GM12878 (cell line): ENCODE measurements at regions not wholly inside any gene's neighbourhood (a gene's known extent, or its start where the extent isn't known, plus 50 kb on each side); places are given as distances from the start of the nearest gene placed in this dataset.

ENCODE experiments used
- BACH1 ChIP-seq: fragments of 450-650 bp; IDR thresholded peaks from 2 replicates; pipeline ENCODE4 v1.6.1; 2017; ENCODE audit warnings: mild to moderate bottlenecking, borderline replicate concordance
- BMI1 ChIP-seq: fragments of 450-650 bp; IDR thresholded peaks from 2 replicates; pipeline ENCODE4 v1.6.1; 2016; ENCODE audit warnings: mild to moderate bottlenecking, moderate library complexity, borderline replicate concordance
- CHD1 ChIP-seq: IDR thresholded peaks from 2 replicates; pipeline ENCODE4 v1.6.1; 2012; ENCODE audit warnings: low read depth, low read length, improper control_type of control experiment
- KDM1A ChIP-seq: fragments of 200-600 bp; sonication (generic); IDR thresholded peaks from 2 replicates; pipeline ENCODE4 v1.6.1; 2016; ENCODE audit warnings: borderline replicate concordance
- MAX ChIP-seq: IDR thresholded peaks from 2 replicates; pipeline ENCODE4 v1.6.1; 2012; ENCODE audit warnings: low read depth, low read length, improper control_type of control experiment
- MTA2 ChIP-seq: fragments of 450-650 bp; IDR thresholded peaks from 2 replicates; pipeline ENCODE4 v1.6.1; 2016; ENCODE audit warnings: low read depth, mild to moderate bottlenecking, moderate library complexity
- SIX5 ChIP-seq: IDR thresholded peaks from 2 replicates; pipeline ENCODE4 v1.6.1; 2011; ENCODE audit warnings: mild to moderate bottlenecking, low read depth, low read length, moderate library complexity; ENCODE audit not compliant: severe bottlenecking
- SMAD1 ChIP-seq: fragments of 450-650 bp; IDR thresholded peaks from 2 replicates; pipeline ENCODE4 v1.6.1; 2018; ENCODE audit warnings: mild to moderate bottlenecking, low read depth; ENCODE audit not compliant: partially characterized antibody
- SUZ12 ChIP-seq: fragments of 200-600 bp; sonication (generic); IDR thresholded peaks from one replicate; pipeline ENCODE4 v1.6.1; 2018; ENCODE audit warnings: antibody characterized with exemption, mild to moderate bottlenecking; ENCODE audit not compliant: unreplicated experiment
- TCF12 ChIP-seq: IDR thresholded peaks from 2 replicates; pipeline ENCODE4 v1.6.1; 2011; ENCODE audit warnings: low read depth, mild to moderate bottlenecking, low read length
- ZNF384 ChIP-seq: IDR thresholded peaks from 2 replicates; pipeline ENCODE4 v1.6.1; 2012; ENCODE audit warnings: low read depth, mild to moderate bottlenecking, low read length, improper control_type of control experiment, borderline replicate concordance
- TF ChIP-seq, protein P1 (sequence below): fragments of 450-650 bp; conservative IDR thresholded peaks from 2 replicates; pipeline ENCODE4 v1.6.1; 2017; ENCODE audit warnings: mild to moderate bottlenecking, moderate library complexity
- TF ChIP-seq, protein P2 (sequence below): fragments of 450-650 bp; formaldehyde crosslinking; IDR thresholded peaks from 2 replicates; pipeline ENCODE4 v1.5.0; 2022; ENCODE audit warnings: mild to moderate bottlenecking, missing genetic modification characterization
- TF ChIP-seq, protein P3 (sequence below): fragments of 450-650 bp; IDR thresholded peaks from 2 replicates; pipeline ENCODE4 v1.6.1; 2017; ENCODE audit warnings: mild to moderate bottlenecking, moderate library complexity

- TF ChIP-seq SMAD1 (no peak), MTA2 (no peak), ZNF384 (no peak), SIX5 (no peak), BACH1 (no peak), MAX (no peak), BMI1 (no peak), CHD1 (no peak), TCF12 (no peak), KDM1A (no peak), SUZ12 (no peak)
- TF ChIP-seq, protein P1, sequence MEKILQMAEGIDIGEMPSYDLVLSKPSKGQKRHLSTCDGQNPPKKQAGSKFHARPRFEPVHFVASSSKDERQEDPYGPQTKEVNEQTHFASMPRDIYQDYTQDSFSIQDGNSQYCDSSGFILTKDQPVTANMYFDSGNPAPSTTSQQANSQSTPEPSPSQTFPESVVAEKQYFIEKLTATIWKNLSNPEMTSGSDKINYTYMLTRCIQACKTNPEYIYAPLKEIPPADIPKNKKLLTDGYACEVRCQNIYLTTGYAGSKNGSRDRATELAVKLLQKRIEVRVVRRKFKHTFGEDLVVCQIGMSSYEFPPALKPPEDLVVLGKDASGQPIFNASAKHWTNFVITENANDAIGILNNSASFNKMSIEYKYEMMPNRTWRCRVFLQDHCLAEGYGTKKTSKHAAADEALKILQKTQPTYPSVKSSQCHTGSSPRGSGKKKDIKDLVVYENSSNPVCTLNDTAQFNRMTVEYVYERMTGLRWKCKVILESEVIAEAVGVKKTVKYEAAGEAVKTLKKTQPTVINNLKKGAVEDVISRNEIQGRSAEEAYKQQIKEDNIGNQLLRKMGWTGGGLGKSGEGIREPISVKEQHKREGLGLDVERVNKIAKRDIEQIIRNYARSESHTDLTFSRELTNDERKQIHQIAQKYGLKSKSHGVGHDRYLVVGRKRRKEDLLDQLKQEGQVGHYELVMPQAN, result no peak
- TF ChIP-seq, protein P2, sequence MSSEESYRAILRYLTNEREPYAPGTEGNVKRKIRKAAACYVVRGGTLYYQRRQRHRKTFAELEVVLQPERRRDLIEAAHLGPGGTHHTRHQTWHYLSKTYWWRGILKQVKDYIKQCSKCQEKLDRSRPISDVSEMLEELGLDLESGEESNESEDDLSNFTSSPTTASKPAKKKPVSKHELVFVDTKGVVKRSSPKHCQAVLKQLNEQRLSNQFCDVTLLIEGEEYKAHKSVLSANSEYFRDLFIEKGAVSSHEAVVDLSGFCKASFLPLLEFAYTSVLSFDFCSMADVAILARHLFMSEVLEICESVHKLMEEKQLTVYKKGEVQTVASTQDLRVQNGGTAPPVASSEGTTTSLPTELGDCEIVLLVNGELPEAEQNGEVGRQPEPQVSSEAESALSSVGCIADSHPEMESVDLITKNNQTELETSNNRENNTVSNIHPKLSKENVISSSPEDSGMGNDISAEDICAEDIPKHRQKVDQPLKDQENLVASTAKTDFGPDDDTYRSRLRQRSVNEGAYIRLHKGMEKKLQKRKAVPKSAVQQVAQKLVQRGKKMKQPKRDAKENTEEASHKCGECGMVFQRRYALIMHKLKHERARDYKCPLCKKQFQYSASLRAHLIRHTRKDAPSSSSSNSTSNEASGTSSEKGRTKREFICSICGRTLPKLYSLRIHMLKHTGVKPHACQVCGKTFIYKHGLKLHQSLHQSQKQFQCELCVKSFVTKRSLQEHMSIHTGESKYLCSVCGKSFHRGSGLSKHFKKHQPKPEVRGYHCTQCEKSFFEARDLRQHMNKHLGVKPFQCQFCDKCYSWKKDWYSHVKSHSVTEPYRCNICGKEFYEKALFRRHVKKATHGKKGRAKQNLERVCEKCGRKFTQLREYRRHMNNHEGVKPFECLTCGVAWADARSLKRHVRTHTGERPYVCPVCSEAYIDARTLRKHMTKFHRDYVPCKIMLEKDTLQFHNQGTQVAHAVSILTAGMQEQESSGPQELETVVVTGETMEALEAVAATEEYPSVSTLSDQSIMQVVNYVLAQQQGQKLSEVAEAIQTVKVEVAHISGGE (CRISPR knock-in tag), result no peak
- TF ChIP-seq, protein P3, sequence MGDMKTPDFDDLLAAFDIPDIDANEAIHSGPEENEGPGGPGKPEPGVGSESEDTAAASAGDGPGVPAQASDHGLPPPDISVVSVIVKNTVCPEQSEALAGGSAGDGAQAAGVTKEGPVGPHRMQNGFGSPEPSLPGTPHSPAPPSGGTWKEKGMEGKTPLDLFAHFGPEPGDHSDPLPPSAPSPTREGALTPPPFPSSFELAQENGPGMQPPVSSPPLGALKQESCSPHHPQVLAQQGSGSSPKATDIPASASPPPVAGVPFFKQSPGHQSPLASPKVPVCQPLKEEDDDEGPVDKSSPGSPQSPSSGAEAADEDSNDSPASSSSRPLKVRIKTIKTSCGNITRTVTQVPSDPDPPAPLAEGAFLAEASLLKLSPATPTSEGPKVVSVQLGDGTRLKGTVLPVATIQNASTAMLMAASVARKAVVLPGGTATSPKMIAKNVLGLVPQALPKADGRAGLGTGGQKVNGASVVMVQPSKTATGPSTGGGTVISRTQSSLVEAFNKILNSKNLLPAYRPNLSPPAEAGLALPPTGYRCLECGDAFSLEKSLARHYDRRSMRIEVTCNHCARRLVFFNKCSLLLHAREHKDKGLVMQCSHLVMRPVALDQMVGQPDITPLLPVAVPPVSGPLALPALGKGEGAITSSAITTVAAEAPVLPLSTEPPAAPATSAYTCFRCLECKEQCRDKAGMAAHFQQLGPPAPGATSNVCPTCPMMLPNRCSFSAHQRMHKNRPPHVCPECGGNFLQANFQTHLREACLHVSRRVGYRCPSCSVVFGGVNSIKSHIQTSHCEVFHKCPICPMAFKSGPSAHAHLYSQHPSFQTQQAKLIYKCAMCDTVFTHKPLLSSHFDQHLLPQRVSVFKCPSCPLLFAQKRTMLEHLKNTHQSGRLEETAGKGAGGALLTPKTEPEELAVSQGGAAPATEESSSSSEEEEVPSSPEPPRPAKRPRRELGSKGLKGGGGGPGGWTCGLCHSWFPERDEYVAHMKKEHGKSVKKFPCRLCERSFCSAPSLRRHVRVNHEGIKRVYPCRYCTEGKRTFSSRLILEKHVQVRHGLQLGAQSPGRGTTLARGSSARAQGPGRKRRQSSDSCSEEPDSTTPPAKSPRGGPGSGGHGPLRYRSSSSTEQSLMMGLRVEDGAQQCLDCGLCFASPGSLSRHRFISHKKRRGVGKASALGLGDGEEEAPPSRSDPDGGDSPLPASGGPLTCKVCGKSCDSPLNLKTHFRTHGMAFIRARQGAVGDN, result no peak
Observed at GRCh38 chr15:37219211-37219701, 118.9 kb upstream of the MEIS2 start (continued).
